22Rv1 (cell line): ENCODE measurements at regions not wholly inside any gene's neighbourhood (a gene's known extent, or its start where the extent isn't known, plus 50 kb on each side); places are given as distances from the start of the nearest gene placed in this dataset.

ENCODE experiments used
- H3K27ac ChIP-seq: fragments of 450-650 bp; 2 replicates; pipeline ENCODE4 v1.5.1; 2017
- ZFX ChIP-seq: fragments of 450-650 bp; IDR thresholded peaks from 2 replicates; pipeline ENCODE4 v1.6.1; 2017; ENCODE audit warnings: antibody characterized with exemption, borderline replicate concordance
- TF ChIP-seq, protein P1 (sequence below): fragments of 450-650 bp; IDR thresholded peaks from 2 replicates; pipeline ENCODE4 v1.5.1; 2017; ENCODE audit warnings: mild to moderate bottlenecking

GRCh38 chr18:75875559-75875958, 448.1 kb upstream of the SMIM21 start:
- no peak overlapping the region for H3K27ac ChIP-seq
- TF ChIP-seq ZFX = no peak
- TF ChIP-seq, protein P1, sequence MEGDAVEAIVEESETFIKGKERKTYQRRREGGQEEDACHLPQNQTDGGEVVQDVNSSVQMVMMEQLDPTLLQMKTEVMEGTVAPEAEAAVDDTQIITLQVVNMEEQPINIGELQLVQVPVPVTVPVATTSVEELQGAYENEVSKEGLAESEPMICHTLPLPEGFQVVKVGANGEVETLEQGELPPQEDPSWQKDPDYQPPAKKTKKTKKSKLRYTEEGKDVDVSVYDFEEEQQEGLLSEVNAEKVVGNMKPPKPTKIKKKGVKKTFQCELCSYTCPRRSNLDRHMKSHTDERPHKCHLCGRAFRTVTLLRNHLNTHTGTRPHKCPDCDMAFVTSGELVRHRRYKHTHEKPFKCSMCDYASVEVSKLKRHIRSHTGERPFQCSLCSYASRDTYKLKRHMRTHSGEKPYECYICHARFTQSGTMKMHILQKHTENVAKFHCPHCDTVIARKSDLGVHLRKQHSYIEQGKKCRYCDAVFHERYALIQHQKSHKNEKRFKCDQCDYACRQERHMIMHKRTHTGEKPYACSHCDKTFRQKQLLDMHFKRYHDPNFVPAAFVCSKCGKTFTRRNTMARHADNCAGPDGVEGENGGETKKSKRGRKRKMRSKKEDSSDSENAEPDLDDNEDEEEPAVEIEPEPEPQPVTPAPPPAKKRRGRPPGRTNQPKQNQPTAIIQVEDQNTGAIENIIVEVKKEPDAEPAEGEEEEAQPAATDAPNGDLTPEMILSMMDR = no peak

DNA sequence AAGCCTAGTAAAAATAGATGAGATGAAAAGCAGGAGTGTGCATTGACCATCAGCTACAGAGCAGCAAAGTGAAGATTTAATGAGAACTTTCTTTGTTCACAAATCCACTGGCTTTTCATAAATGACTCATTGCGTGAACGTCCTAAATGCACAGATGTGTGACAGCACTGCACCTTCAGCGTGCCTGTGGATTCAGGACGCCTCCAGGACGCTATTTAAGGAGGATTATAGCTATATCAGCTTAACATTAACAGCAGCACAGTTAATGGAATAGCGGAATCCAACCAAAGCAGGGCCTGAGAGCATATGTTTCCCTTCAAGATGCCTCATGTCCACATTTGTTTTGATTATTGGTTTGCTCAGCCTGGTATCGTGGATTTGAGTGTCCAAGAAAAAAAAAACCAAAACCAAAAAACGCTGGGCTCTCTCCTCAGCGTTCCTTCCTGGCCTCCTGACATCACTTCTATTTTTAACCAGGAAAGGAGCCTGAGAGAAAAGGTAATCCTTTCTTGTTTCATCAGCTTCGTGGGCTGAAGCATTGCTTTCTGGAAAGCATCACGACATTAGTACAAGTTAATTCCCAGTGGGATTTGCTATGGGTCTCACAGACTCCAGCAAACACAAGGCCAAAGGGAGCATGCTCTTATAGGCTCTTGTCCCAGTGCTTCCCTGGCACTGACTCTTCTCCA, 447.0 kb upstream of the SMIM21 start:
- TF ChIP-seq ZFX = no peak
- TF ChIP-seq, protein P1 = no peak

GRCh38 chr18:75871596-75871995, 444.1 kb upstream of the SMIM21 start:
- H3K27ac ChIP-seq = no peak overlapping the region
- TF ChIP-seq, protein P1 = no peak
- no peak for TF ChIP-seq ZFX

More for the DNA sequence above, 447.0 kb upstream of the SMIM21 start:
- no peak overlapping the region for H3K27ac ChIP-seq

DNA sequence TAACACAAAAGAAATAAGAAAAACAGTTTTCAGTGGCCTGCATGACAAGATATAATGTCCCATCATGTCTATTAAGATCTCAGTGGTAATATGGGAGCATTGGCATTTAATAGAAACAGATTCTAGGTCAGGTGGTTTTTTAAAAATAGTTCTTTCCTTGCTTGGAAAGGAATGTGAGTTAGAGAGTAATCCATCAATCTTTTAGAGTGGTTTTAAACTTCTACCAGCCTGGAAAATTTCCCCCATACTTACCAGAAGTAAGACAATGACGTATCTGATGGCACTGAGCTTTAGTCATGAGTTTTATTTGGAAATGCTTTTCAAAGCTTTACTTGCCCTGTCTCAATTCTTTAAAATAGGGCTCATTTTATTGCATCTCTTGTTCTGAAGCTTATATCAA, 441.7 kb upstream of the SMIM21 start:
- no peak for TF ChIP-seq ZFX
- TF ChIP-seq, protein P1 = no peak
- no peak overlapping the region for H3K27ac ChIP-seq

GRCh38 chr18:75868031-75868430, 440.5 kb upstream of the SMIM21 start:
- TF ChIP-seq, protein P1 = no peak
- TF ChIP-seq ZFX = no peak
- no peak overlapping the region for H3K27ac ChIP-seq

- H3K27ac ChIP-seq = no peak overlapping the region
- TF ChIP-seq, protein P1 = no peak
Measured at GRCh38 chr18:75865639-75866038, 438.1 kb upstream of the SMIM21 start.

DNA sequence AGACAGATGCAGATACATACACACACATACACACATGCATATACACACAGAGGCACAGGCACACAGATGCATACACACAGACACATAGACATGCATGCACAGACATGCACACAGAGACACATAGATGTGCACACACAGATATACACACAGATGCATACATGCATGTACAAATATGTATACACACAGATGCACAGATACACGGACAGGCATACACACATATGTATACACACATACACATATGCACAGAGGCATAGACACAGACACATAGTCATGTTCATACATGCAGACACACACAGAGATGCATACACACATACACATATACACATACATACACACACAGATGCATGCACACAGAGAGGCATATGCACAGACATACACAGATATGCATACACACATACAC, 437.3 kb upstream of the SMIM21 start:
- TF ChIP-seq, protein P1 = no peak
- no peak for TF ChIP-seq ZFX
- no peak overlapping the region for H3K27ac ChIP-seq
